ENCODE measurements at regions not wholly inside any gene's neighbourhood (a gene's known extent, or its start where the extent isn't known, plus 50 kb on each side); places are given as distances from the start of the nearest gene placed in this dataset.

DNA sequence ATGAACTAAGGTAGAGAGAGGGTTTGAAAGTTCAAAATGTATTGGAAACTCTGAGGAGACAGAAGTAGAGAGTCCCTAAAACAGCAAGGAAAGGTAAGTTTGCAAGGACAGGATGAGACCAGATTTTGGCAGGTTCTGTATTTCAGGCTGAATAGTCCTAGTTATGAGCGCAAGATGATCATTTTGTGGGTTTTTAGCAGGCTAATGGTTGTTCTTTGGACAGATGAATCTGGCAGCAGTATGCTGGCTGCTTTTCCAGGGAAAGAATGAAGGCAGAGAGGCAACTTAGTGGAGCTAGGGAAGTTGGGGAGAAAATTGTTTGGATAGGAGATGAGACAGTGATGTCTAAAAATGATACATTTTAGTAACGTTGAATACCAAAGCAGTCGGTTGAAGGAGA lies 243.5 kb upstream of the NRIP1 start:
- Histone ChIP-seq H2AK9ac (replicated peaks; ENCODE audit: low read depth, low read length, poor library complexity) (no peak overlapping the region), H3K4ac (ENCODE audit: low read depth, low read length) (no peak overlapping the region), H2BK120ac (ENCODE audit: low read depth, low read length) (no peak overlapping the region), H3K9me3 (ENCODE audit: control insufficient read depth, insufficient read depth, low read length) (no peaks in the 10 kb centered on the region), H3K79me1 (ENCODE audit: low read depth in 1 of 2, low read length in 2 of 2) (no peaks in the 10 kb centered on the region), H2BK20ac (ENCODE audit: low read depth, low read length) (no peak overlapping the region), H2BK15ac (ENCODE audit: low read depth, low read length) (no peak overlapping the region), H2BK5ac (ENCODE audit: low read depth, low read length, poor library complexity, severe bottlenecking) (no peak overlapping the region), H2AK5ac (ENCODE audit: low read depth, low read length) (no peak overlapping the region), H2AFZ (replicated peaks; ENCODE audit: low read length, poor library complexity) (no peak overlapping the region), H3K14ac (replicated peaks; ENCODE audit: low read depth, low read length) (no peak overlapping the region), H4K91ac (ENCODE audit: insufficient read depth, low read depth, low read length) (no peak overlapping the region), H3K27me3 (ENCODE audit: control insufficient read depth, insufficient read depth, low read length) (no peaks in the 10 kb centered on the region), H3K4me3 (ENCODE audit: insufficient read depth, low read depth, low read length) (no peak overlapping the region), H3K4me2 (ENCODE audit: low read depth, low read length) (no peak overlapping the region), H3K18ac (ENCODE audit: low read depth, low read length) (no peak overlapping the region), H3K4me1 (ENCODE audit: control insufficient read depth, insufficient read depth, low read length) (no peaks in the 10 kb centered on the region), H3K36me3 (ENCODE audit: control insufficient read depth, insufficient read depth, low read length) (no peaks in the 10 kb centered on the region), H3K23ac (ENCODE audit: low read depth, low read length) (no peak overlapping the region), H3K9ac (ENCODE audit: low read depth, low read length) (no peak overlapping the region), H4K8ac (ENCODE audit: low read depth in 2 of 2, low read length in 2 of 2) (no peak overlapping the region), H4K20me1 (ENCODE audit: insufficient read depth, low read length) (no peaks in the 10 kb centered on the region), H3K56ac (ENCODE audit: extremely low read depth, insufficient read depth, low read length) (no peak overlapping the region), H3K27ac (ENCODE audit: insufficient read depth, low read length) (no peak overlapping the region), H4K5ac (ENCODE audit: low read depth, low read length) (no peak overlapping the region), H3K9me1 (ENCODE audit: insufficient read depth, low read length) (no peaks in the 10 kb centered on the region)
- dilution Hi-C loops (cut with HindIII; ENCODE audit: low sequenced_read_pairs, unreplicated experiment): no loop called here
- no peak for TF ChIP-seq SMC3 (IDR thresholded peaks at IDR 0.05; ENCODE audit: low read depth, low read length)
- TF ChIP-seq POLR2A (IDR thresholded peaks at IDR 0.05; ENCODE audit: low read depth, low read length): no peak
- TF ChIP-seq, protein P1, sequence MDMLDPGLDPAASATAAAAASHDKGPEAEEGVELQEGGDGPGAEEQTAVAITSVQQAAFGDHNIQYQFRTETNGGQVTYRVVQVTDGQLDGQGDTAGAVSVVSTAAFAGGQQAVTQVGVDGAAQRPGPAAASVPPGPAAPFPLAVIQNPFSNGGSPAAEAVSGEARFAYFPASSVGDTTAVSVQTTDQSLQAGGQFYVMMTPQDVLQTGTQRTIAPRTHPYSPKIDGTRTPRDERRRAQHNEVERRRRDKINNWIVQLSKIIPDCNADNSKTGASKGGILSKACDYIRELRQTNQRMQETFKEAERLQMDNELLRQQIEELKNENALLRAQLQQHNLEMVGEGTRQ (IDR thresholded peaks at IDR 0.05; ENCODE audit: low read depth, low read length): no peak
- TF ChIP-seq RAD21 (IDR thresholded peaks at IDR 0.05; ENCODE audit: low read length): no peak
- TF ChIP-seq FOS (IDR thresholded peaks at IDR 0.05; ENCODE audit: low read depth, low read length): no peak
- intact Hi-C loops (cut with micrococcal nuclease): no loop called here
- POLR2A ChIA-PET (ENCODE audit: unreplicated experiment): no interaction called here
- no peak for DNase-seq
- BruUV-seq (replicated peaks): no TSS peak
- ATAC-seq (ENCODE audit: low read depth): no peak
- CTCF ChIA-PET: no interaction called here
- 67% methylated on average over 1 of the region's 3 CpGs; no CpG with 5 or more reads in 1 of the 2 experiments for WGBS, 2 experiments (ENCODE audit: extremely low coverage in 2 of 2, insufficient read length in 1 of 2)
- in situ Hi-C loops (cut with MboI; ENCODE audit: low sequenced_read_pairs): no loop called here

All from IMR-90 (cell line).